K562 (cell line): ENCODE measurements at regions not wholly inside any gene's neighbourhood (a gene's known extent, or its start where the extent isn't known, plus 50 kb on each side); places are given as distances from the start of the nearest gene placed in this dataset.

ENCODE experiments used
- CCNT2 ChIP-seq: IDR thresholded peaks from 2 replicates; pipeline ENCODE4 v1.6.1; 2011; ENCODE audit warnings: borderline replicate concordance, low read depth, mild to moderate bottlenecking, moderate library complexity, mixed read lengths, low read length; ENCODE audit not compliant: insufficient read length; ENCODE audit errors: extremely low read depth
- CTCFL ChIP-seq: IDR thresholded peaks from 2 replicates; pipeline ENCODE4 v1.6.1; 2011; ENCODE audit warnings: borderline replicate concordance, low read depth, mild to moderate bottlenecking, moderate library complexity, low read length; ENCODE audit not compliant: insufficient read depth, poor library complexity, severe bottlenecking
- EGR1 ChIP-seq: fragments of 450-650 bp; conservative IDR thresholded peaks from 2 replicates; pipeline ENCODE4 v1.6.1; 2017; ENCODE audit warnings: mild to moderate bottlenecking
- ELK1 ChIP-seq: sonication (generic); formaldehyde crosslinking; IDR thresholded peaks from 2 replicates; pipeline ENCODE4 v1.8.1; 2022; ENCODE audit warnings: missing genetic modification reagents
- EP400 ChIP-seq: fragments of 450-650 bp; IDR thresholded peaks from 2 replicates; pipeline ENCODE4 v1.6.1; 2017; ENCODE audit warnings: antibody characterized with exemption, mild to moderate bottlenecking, moderate library complexity
- FOXJ3 ChIP-seq: sonication (generic); formaldehyde crosslinking; IDR thresholded peaks from 2 replicates; pipeline ENCODE4 v1.4.0; 2020; ENCODE audit warnings: mild to moderate bottlenecking, missing genetic modification reagents
- IFI16 ChIP-seq: fragments of 250-450 bp; sonication (Bioruptor Pico); IDR thresholded peaks from 2 replicates; pipeline ENCODE4 v2.1.2; 2022; ENCODE audit warnings: mild to moderate bottlenecking, inconsistent platforms
- MCM7 ChIP-seq, 2 experiments: fragments of 450-650 bp; IDR thresholded peaks; 2 replicates each; pipeline ENCODE4 v1.6.1; 2016 to 2018
- NCOA4 ChIP-seq: fragments of 450-650 bp; IDR thresholded peaks from 2 replicates; pipeline ENCODE4 v1.6.1; 2018; ENCODE audit warnings: mild to moderate bottlenecking; ENCODE audit not compliant: partially characterized antibody
- NR2C1 ChIP-seq, 2 experiments: fragments of 450-650 bp; IDR thresholded peaks; 2 replicates each; pipeline ENCODE4 v1.6.1; 2017; ENCODE audit warnings: mild to moderate bottlenecking in 2 of 2, antibody characterized with exemption in 1 of 2, inconsistent platforms in 1 of 2, missing compliant biosample characterization in 1 of 2, missing genetic modification characterization in 1 of 2
- NR4A1 ChIP-seq, 2 experiments: fragments of 250-450 bp in 1 of 2; fragments of 450-650 bp in 1 of 2; sonication (Bioruptor Pico) in 1 of 2; IDR thresholded peaks; 2 replicates each; pipeline versions ENCODE4 v1.4.0 to v1.6.1; 2016 to 2020; ENCODE audit warnings: mild to moderate bottlenecking in 2 of 2, missing compliant biosample characterization in 1 of 2, missing genetic modification characterization in 1 of 2, moderate library complexity in 1 of 2
- PHF21A ChIP-seq: fragments of 450-650 bp; IDR thresholded peaks from 2 replicates; pipeline ENCODE4 v1.6.1; 2017; ENCODE audit warnings: low read depth, borderline replicate concordance
- SIN3B ChIP-seq: fragments of 450-650 bp; IDR thresholded peaks from 2 replicates; pipeline ENCODE4 v1.6.1; 2017; ENCODE audit warnings: low read depth, mild to moderate bottlenecking, moderate library complexity
- SMARCE1 ChIP-seq: fragments of 450-650 bp; IDR thresholded peaks from 2 replicates; pipeline ENCODE4 v1.7.1; 2016; ENCODE audit warnings: mild to moderate bottlenecking
- STAT5B ChIP-seq: fragments of 250-450 bp; sonication (Bioruptor Pico); IDR thresholded peaks from 2 replicates; pipeline ENCODE4 v1.8.0; 2021; ENCODE audit warnings: mild to moderate bottlenecking, inconsistent platforms
- SUPT5H ChIP-seq: fragments of 450-650 bp; IDR thresholded peaks from 2 replicates; pipeline ENCODE4 v1.6.1; 2016
- TEAD2 ChIP-seq: fragments of 450-650 bp; IDR thresholded peaks from 2 replicates; pipeline ENCODE4 v1.6.1; 2016; ENCODE audit warnings: missing genetic modification characterization, control low read depth, missing compliant biosample characterization
- ZEB2 ChIP-seq: fragments of 450-650 bp; IDR thresholded peaks from 2 replicates; pipeline ENCODE4 v1.6.1; 2016
- ZKSCAN8 ChIP-seq: fragments of 200-800 bp; sonication (Bioruptor generic); IDR thresholded peaks from 2 replicates; pipeline ENCODE4 v1.6.1; 2016; ENCODE audit warnings: missing genetic modification characterization, missing compliant biosample characterization
- ZNF165 ChIP-seq: fragments of 250-450 bp; sonication (Bioruptor Pico); IDR thresholded peaks from 2 replicates; pipeline ENCODE4 v1.4.0; 2020; ENCODE audit warnings: borderline replicate concordance
- ZNF217 ChIP-seq: sonication (generic); formaldehyde crosslinking; IDR thresholded peaks from 2 replicates; pipeline ENCODE4 v1.8.0; 2022; ENCODE audit warnings: mild to moderate bottlenecking, missing genetic modification reagents
- ZNF24 ChIP-seq: fragments of 450-650 bp; IDR thresholded peaks from 2 replicates; pipeline ENCODE4 v1.6.1; 2016
- ZNF431 ChIP-seq: sonication (generic); formaldehyde crosslinking; IDR thresholded peaks from 2 replicates; pipeline ENCODE4 v1.8.0; 2022; ENCODE audit warnings: mild to moderate bottlenecking, missing genetic modification reagents
- ZNF436 ChIP-seq: fragments of 250-450, 450-650 bp; sonication (Bioruptor Pico); formaldehyde crosslinking; IDR thresholded peaks from 2 replicates; pipeline ENCODE4 v1.7.0; 2020; ENCODE audit warnings: mild to moderate bottlenecking
- ZNF717 ChIP-seq: fragments of 250-450 bp; sonication (Bioruptor Pico); IDR thresholded peaks from 2 replicates; pipeline ENCODE4 v1.5.0; 2021

GRCh38 chr6:146886587-146887446 lies 288.0 kb downstream of the ADGB start (continued):
- TF ChIP-seq NR4A1 (CRISPR knock-in tag; IDR thresholded peaks at IDR 0.05) (no peak), NR4A1 (tag; IDR thresholded peaks at IDR 0.05) (peak; percentile 13; the same call in 1 of the 2 replicates), MCM7 (IDR thresholded peaks at IDR 0.05) (no peak), SIN3B (no peak), STAT5B (CRISPR knock-in tag) (no peak), EP400 (peak; percentile 38; the same call in 1 of the 2 replicates), SMARCE1 (no peak), ZNF431 (CRISPR knock-in tag) (no peak), ZNF436 (peak; percentile 74; the same call in 1 of the 2 replicates), ZNF717 (CRISPR knock-in tag) (no peak; the same call in 1 of the 2 replicates), TEAD2 (tag) (peak; percentile 56; the same call in 1 of the 2 replicates), ZNF217 (CRISPR knock-in tag) (no peak), ZKSCAN8 (CRISPR knock-in tag) (no peak), CCNT2 (no peak), IFI16 (no peak), CTCFL (no peak), ELK1 (no peak), FOXJ3 (CRISPR knock-in tag) (no peak; the same call in 1 of the 2 replicates), NR2C1 (IDR thresholded peaks at IDR 0.05) (no peak), NR2C1 (tag; IDR thresholded peaks at IDR 0.05) (peak; percentile 35), PHF21A (no peak), EGR1 (0 out of 2 replicates have a peak, but pooled peaks have one; percentile 57), NCOA4 (no peak), ZNF24 (no peak), SUPT5H (peak; percentile 72), ZNF165 (CRISPR knock-in tag) (peak; percentile 68; the same call in 1 of the 2 replicates), ZEB2 (peak; percentile 23; the same call in 1 of the 2 replicates)
